NCI-H2227 treated with DMSO at 0.1 percent for 48 hours (cell line): ENCODE measurements at regions not wholly inside any gene's neighbourhood (a gene's known extent, or its start where the extent isn't known, plus 50 kb on each side); places are given as distances from the start of the nearest gene placed in this dataset.

Experiments
- DNase-seq: peaks from one replicate; lab custom pipeline; 2025; lab: John Stamatoyannopoulos, UW

DNA sequence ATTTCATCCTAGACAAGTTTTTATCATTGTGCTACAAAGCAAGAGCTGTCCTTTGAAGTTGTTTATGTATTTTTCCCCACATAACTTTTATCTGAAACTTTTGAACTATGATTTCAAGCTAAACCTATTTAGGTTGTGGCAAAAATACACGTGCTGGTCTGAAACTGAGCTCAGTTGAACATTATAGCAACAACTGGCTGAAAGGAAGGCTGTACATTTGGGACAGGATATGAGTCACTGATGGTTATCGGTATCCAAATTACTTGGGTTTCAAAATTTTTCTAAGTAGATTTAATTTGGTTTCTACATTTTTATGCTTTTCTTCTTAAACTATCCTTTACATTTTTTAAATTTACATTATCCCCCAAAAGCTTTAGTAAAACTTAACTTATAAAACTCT, 627.3 kb upstream of the NUDT12 start:
- no peak for DNase-seq

DNA sequence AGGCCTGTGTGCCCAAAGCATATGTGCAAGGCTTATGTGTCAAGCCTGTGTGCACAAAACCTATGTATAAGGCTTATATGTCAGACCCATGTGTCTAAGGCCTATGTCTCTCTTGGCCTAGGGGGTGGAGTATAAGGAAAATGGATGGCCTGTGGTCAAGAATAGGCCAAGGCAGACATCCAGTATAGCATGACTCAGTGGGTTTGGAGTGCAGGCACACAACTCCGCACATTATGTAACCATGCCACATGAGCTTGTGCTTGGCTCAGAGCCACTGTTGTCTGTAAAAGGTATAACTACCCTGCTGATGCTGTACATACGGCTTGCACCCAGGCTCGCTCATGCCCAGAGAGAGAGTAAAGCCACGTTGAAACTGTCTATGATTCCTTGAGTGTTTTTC, 626.4 kb upstream of the NUDT12 start:
- no peak for DNase-seq

DNA sequence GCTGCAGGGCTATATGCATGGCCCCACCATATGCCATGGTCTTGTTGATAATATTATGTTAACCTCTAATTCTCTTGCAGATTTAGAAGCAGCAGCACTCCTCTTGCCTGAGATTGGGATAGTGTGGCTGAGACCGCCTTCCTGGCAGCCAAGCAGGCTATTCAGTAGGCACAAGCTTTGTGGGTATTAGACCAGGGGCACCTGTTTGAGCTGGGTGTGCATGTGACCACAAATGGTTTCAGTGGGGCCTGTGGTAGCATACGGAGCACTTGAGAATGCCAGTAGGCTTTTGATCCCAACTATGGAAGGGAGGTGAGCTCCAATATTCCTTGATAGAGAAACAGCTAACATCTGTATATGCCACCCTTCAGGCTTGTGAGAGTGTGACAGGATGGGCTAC, 625.1 kb upstream of the NUDT12 start:
- no peak for DNase-seq

DNA sequence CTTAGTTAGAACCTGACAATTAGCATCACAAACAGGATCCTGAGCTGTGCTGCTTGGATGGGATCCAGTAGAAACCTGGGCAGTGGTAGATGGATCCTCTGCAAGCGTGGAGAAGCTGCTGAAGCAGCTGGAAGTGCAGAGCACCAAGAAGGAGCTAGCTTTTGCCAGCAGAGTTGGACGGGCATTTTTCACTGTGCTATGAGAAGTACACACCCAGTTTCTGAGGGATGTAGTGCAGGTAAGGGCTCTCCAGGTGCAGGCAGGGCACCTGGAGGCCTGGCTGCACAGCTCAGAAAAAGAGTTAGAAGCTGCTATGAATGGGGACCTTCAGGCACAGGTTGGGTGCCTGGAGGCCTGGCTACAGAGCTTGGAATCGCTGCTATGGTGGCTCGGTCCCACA, 623.9 kb upstream of the NUDT12 start:
- DNase-seq: no peak

DNA sequence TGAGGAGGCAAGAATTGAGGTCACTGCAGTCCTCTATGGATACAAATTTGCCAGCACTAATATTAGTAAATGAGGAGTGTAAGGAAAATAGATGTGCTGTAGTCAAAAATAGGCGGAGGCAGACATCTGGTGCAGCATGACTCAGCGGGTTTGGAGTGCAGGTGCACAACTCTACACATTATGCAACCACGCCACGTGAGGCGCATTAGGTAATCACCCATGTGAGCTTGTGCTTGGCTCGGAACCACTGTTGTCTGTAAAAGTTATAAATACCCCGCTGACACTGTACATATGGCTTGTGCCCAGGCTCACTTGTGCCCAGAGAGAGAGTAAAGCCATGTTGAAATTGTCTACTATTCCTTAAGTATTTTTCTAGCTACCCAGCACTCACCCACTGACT, 623.5 kb upstream of the NUDT12 start:
- DNase-seq: no peak

DNA sequence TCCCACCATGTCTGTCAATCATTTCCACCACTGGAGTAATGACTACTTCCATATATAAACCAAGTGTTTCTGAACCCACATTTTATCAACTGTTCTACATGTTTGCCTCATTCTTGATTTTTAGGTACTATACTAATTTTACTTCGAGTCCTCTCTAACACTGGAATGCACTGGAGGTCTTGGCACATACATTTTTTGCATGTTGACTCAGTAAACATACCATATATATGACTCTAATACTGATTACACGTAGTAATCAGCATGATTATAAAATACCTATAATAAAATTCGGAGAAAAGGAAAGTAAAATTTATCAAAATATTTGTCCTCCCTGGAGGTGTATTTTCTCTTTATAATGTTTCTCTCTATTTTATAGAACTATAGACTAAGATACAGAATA, 621.7 kb upstream of the NUDT12 start:
- DNase-seq: no peak

DNA sequence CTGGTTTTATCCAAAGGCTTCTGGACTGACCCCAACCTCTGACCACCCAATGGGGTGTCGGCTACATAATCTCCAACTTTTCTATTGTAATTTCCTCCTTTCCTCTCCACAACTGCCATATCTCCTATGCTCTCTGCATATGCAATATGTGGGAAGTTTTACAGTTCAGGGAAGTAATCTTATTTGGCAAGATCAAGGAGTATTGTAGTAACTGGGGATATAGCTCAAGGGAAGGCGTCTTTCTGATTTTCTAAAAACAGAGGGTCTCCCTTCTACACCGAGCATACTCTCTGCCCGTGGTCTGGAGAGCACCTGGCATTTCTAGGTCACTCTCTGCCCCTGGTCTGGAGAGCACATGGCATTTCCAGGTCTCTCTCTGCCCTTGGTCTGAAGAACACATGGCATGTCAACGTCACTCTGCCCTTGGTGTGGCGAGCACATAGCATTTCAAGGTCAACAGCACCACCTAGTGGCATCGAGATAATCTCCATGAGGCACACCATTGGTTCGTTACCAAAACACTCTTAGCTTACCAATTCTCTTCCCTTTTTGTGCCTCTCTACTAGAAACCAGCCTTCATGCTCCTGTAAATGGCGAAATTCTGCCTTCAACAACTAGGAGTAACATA, 616.4 kb upstream of the NUDT12 start:
- no peak for DNase-seq

DNA sequence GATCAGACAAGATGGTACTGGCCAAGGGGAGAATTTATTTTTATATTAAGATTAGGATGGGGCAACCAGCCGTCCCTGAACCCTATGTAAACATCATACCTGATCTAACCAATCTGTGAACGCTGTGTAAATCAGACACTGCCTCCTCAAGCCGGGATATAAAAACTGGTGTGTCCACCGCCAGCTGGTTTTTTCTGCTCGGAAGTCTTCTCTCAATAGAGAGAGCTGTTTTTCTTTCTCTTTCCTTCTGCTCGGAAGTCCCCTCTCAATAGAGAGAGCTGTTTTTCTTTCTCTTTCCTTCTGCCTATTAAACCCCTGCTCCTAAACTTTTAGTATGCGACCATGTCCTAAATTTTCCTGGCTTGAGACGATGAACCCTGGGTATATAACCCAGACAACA, 615.5 kb upstream of the NUDT12 start:
- no peak for DNase-seq

DNA sequence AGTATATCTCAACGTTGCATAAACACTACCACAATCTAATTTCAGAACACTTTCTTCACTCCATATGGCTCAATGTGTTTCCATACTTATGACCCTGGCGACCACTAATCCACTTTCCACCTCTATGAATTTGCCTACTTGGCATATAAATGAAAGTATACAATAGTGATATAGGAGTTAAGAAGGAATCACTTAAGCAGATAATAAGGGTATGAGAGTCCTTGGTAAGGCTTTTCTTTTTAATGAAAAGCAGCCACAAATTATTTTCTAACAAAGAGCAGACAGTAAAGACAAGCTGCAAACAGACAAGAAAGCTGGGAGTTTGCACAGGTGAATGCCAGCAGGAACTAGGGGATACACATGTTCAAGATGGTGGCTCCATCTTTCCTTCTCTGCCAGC, 615.1 kb upstream of the NUDT12 start:
- DNase-seq: no peak

DNA sequence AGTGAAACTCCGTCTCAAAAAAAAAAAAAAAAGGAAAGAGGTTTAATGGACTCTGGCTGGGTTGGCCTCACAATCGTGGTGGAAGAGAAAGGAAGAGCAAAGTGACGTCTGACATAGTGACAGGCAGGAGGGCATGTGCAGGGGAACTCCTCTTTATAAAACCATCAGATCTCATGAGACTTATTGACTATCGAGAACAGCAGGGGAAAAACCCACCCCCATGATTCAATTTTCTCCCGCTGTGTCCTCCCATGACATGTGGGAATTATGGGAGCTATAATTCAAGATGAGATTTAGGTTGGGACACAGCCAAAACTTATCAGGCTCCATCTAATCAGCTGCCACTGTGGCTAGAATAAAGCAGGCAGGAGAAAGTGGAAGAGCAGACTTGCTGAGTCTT, 610.4 kb upstream of the NUDT12 start:
- DNase-seq: no peak

DNA sequence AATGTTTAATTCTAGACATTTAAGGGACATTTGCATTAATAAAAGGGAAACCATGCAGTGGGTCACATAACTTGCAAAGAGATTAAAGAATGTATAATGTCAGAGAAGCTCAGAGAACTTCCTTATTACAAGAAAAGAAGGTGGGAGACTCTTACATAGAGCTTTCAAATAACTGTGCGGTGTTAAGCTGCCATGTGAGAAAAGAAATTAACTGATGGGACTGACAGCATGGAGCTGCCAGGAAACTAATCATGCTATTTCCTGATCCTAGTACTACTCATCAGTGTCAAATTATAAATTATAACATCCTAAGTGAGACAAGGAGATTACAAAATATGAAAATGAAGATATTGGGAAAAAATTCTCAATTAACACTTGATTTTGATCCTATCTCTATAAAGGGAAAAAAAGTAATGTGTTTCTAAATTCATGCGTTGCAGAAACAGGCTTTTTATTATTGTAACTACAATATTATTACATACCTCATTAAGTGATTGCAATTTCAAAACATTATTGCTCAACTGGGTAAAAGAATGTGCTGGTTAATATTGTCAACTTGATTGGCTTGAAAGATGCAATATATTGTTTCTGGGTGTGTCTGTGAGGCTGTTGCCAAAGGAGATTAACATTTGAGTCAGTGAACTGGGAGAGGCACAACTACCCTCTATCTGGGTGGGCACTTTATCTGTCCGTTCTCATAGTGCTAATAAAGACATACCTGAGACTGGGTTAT, 609.5 kb upstream of the NUDT12 start:
- no peak for DNase-seq

DNA sequence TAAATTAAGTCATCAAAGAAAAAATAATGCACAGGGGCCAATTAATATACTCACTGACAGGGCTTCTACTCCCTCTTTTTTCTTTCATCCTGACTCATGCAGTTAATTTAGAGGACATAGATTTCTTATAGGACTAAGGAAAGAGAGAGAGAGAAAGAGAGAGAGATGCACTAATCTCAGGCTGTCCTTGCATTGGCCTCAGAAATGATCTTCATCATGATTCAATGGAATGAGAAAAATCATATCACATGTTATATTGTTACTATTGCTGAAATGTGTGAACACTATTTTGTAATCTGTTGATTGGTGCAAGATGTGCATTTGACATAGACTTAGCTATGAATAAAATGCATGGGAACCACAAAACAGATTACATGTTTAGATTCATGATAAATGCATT, 608.3 kb upstream of the NUDT12 start:
- DNase-seq: no peak

DNA sequence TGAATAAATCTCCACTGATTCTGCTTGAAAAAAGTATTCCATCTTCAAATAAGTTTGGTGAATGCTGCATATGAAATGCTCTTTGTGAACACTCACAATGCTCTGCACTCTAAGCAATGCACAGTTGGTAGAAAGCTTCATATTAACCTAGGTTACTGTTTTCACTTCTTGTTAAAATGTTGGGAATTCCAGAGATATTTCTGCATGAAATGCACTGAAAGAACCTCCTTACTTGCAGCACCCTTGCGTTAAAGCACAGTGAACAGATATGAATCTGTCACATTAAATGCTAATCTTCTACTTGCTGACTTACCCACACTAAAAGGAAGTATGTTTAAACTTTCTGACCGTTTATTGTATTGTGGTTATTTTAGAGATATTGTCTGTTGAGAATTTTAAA, 584.1 kb upstream of the NUDT12 start:
- DNase-seq: no peak

DNA sequence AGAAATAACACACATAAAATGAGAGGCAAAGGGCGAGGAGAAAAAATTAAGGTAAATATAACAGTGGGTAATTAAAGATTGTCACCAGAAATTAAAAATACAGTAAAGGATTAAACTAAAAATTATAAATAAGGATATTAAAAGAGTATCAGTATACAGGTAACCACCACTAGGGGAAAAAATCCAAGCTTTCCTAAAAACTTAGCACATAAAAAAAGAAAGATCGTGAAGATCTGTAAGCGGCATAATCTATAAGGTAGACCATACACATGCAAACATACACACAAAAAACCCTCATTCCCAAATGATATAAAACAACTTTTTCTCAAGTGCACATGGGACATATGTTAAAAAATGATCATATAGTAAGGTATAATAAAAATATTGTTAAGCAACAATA, 577.3 kb upstream of the NUDT12 start:
- no peak for DNase-seq

DNA sequence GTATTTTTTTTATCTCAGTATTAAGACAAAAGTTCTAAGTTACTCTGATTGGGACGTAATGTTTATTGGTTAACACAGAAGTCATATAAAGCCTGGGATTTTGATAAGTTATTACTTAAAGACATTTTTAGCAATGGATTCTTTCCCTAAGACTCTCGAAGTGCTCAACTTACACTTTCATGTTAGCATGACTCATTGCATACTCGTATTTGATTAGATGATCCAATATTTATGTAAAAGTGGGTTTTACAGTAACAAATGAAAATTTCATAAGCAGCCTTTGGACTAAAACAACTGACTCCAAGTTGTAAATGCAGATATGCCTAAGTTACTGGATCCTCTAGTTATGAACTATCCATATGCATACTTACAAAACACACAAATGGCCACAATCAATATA, 567.7 kb upstream of the NUDT12 start:
- no peak for DNase-seq

DNA sequence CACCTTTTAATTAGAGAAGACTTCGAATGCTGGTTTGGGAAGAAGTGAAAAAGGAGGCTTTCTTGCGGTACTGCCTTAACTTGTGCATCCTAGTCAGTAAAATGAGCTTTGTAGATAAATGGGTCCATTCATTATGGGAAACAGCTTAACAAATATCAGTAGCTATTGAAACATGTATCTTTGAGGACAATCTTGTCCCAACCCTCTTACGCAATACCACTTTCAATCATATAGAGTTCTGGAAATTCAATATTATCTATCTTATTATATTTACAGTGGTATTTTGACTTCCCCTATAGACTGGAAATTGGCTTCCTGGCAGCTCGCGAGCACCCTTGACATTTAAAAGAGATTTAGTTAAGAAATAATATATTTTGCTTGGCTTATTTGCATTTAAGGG, 565.8 kb upstream of the NUDT12 start:
- DNase-seq: no peak

DNA sequence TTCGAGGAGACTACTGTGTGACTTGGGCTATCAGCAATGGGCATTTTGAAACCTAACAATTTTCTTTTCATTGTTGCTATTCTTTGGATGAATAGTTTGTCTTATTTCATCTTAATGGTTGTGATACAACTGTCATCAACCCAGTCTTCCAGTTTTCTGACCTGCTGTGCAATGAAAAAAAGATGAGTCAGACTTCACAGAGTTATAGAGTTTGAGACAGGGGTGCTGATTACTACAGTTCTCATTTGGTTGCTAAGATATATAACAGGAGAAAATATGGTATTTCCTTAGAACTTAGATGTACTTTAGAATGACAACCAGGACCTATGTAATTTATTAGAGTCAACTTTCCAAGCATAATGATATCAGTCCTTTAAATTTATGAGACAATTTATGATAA, 564.4 kb upstream of the NUDT12 start:
- DNase-seq: no peak

DNA sequence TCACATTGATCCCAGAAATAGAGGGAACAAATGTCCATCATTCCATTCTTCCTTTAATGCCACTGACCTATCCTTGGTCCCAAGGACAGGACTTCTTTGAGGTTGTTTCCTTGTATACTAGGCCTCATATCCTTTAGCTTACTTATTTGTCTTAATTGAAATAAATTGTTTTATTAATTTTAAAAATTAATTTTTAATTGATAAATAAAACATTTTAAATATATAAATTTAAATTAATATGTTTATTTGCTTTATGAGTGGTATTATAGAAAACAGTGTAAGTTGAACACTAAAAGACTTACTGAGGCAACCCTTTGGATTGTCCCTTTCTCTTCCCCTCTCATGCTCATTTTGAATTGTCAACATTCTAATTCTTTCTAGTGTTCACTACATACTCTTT, 556.9 kb upstream of the NUDT12 start:
- no peak for DNase-seq

DNA sequence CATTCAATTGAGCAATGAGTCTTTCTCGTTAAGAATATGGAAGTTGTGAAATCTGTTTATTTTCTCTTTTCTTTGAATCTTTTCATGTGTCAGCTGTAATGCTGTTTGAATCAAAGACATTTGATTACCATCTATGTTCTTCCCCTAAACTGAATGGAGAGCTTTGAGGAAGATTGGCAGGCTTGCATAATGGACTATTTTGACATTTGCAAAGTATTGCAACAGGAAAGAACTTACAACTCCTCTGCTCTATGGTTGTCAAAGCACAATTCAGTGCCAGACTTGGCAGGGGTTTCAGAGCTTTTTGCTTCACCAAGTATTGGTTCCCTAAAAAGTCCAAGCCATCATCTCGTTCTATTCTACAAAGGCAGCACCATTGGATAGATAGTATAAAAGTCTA, 549.0 kb upstream of the NUDT12 start:
- no peak for DNase-seq

DNA sequence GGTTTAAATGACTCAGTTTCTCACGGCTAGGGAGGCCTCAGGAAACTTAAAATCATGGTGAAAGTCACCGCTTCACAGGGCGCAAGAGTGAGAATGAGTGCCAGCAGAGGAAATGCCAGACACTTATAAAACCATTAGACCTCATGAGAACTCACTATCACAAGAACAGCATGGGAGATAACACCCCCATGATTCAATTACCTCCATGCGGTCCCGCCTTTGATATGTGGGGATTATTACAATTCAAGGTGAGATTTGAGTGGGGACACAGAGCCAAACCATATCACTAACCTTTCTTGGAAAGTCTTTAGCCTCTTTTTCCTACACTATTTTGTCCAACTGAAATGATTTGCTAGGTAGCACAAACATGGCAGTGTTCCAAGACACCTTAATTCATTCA, 533.9 kb upstream of the NUDT12 start:
- DNase-seq: no peak

DNA sequence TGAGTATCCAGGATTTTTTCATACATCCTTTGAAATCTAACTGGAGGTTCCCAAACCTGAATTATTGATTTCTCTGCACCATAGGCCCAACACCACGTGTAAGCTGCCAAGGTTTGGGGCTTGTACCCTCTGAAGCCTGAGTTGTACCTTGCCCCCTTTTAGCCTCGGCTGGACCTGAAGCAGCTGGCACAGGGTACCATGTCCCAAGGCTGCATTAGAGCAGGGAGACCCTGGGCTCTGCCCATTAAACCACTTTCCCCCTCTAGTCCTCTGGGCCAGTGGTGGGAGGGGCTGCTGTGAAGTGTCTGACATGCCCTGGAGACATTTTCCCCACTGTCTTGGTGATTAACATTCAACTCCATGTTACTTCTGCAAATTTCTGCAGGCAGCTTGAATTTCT, 532.9 kb upstream of the NUDT12 start:
- DNase-seq: no peak

DNA sequence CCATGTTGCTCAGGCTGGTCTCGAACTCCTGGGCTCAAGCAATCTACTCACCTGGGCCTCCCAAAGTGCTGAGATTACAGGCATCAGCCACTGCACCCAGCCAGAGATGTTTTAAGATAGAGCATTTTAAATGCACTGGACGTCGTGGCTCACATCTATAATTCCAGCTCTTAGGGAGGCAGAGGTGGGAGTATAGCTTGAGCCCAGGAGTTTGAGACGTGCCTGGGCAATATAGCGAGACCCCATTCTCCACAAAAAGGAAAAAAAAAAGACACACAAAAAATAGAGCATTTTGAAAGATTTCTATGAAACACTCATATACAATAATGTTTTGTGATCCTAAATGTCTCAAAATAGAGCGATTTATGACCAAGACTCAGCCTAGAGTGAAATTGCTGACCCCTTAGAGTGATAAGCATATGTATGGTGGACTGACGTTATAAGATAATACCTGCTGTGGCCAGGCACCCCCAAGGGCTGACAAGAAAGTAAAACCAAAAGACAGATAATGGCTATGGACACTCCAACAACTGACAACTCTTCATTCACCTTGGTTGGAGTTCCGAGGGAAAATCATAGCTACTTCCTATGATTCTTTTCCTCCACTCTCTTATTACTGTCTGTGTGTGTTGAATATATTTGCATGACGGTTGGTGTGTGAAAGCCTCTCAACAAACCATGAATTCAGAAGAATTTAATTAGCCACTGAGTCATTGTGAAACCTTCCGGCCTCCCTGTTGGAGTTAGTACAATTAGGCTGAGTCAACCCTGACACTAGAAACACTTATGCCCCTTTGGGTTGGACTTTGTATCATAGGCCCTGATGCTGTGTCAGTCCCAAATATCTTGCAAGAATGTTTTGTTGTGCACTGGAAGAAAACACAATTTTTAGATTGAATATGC, 526.5 kb upstream of the NUDT12 start:
- DNase-seq: no peak

DNA sequence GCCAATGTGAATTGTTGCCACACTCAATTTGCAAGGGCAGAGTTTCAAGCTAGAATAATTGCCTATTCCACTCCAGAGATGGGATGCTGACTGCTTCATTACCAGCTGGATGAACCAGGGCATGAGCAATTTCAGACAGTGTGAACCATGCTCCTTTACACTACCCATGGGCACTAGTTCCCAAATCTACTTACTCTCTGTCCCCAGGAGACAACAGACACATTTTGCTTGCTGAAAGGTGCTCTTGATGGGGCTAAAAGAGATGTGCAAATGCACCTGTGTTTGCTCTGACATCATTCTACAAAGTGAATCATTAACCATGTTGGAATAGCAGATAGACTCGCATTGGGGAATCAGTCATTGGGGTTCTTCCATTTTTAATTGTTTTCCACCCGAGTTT, 522.3 kb upstream of the NUDT12 start:
- no peak for DNase-seq
